HG03108 (cell line): ENCODE measurements at regions not wholly inside any gene's neighbourhood (a gene's known extent, or its start where the extent isn't known, plus 50 kb on each side); places are given as distances from the start of the nearest gene placed in this dataset.
A peak's percentile ranks its signal among the peaks of the same experiment; 100 is the strongest.
"Not testable (repeated sequence)": the region's sequence is repeated elsewhere in the genome, so short reads cannot be mapped to it uniquely, and the experiment has no call there.

Experiments
- ATAC-seq: cut with Tn5 transposase; IDR thresholded peaks from one replicate; pipeline ENCODE4 v1.9.1; 2021; ENCODE audit warnings: moderate library complexity; ENCODE audit not compliant: unreplicated experiment

DNA sequence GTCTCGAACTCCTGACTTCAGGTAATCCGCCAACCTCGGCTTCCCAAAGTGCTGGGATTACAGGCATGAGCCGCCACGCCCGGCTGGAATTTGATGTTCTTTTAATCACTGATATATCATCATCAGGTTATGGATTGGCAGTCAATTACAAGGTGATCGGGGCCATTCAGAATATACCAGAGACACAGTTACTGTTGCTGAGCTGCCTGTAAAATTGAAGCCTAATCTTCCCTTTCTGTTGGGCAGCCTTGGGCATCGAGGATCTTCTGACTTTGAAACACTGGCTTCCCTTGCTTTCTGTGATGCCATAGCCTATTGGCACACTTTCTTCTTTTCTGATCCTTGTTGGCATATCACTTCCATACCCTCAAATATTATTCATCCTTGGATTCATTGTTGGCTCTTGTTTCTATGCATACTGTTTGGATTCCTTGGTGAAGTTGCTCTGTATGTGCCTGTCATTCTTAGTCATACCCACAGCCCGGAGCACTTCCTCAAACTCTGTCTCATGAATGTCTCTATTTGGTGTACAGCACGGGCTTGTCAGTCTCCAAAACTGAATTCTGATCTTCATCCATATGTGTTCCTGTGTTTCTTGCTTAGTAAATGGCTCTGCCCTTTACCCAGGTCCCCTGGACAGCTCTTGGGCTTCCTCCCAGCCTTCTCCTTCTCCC lies 85.6 kb upstream of the CRYM start:
- not testable (repeated sequence) for ATAC-seq

DNA sequence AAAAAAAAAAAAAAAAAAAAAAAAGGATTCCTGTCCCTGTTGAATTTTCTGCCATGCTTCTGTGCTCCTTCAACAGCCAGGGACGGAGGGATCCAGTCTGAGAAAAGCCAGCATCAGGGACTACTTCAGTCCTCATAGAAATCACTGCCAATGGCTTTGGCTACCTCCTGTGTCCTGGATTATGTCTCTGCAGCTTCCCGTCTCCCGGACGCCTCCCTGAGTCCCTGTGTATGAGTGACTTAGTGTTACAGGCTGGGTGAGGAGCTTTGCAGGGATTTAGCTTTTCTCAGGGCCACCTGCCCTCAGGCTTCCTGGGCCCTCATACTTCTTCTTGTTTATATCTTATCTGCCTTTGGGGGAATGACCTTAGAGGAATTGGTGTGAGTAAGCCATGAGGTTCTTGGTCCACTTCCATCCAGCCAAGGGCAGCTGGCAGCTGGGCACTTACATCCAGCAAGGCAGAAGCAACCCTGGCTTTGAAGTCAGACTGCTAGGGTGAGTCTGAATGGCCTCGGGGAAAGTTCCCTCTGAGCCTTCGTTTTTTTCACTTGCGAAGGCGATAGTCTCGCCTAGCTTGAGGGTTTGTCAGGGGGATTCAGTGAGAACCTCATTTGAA lies 83.6 kb upstream of the CRYM start:
- not testable (repeated sequence) for ATAC-seq

DNA sequence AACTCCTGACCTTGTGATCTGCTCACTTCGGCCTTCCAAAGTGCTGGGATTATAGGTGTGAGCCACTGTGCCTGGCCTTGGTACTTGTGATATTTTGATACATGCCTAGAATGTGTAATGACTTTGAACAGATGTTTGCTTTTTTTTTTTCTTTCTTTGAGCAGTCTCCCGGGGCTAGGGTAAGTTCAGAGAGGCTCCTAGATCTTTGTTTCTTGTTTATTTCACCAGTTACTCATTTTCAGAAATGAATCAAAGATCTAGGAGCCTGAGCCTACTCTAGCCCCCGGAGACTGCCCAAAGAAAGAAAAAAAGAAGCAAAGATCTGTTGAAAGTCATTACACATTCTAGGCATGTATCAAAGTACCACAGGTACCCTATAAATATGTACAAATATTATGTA lies 83.0 kb upstream of the CRYM start:
- ATAC-seq: not testable (repeated sequence)

DNA sequence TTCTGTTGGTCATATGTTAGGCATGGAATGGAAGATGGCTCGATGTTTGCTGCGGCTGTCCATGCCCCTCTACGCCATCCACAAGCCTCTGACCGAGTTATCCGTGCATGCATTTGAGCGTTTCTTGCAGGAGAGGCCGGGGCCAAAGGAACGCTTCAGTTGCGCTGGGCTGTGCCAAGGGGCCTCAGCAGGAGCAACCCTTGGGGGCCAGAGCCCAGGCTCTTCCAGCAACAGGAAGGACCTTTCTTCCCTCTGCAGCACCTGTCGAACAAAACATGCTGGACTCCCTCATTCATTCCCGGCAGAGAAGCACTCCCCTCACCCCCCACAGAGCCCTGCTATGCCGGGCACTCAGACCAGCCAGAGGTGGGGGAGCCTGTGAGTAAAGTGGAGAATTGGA lies 81.4 kb upstream of the CRYM start:
- ATAC-seq: not testable (repeated sequence)

DNA sequence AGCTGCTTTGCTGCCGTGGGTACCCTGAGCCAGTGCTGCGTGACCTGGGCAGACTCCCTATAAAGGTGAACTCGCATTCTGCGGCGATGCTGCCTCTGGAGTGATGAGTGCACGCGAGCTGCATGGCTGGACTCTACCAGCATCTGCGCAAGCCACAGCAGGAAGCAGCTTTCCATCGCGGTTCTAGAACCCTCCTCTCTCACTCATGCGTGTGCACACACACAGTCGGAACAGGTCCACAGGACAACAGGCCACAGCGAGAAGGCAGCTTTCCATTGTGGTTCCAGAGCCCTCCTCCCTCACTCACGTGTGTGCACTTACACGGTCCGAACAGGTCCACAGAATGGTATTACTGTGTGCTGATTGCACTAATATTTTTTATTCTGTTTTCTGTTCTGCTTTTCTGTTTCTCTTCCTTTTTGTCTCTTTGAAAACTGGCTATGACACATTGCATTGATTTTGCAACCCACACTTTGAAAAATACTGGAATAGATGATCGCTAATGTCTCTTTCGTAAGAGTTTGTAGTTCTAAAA lies 80.2 kb upstream of the CRYM start:
- ATAC-seq: peak; percentile 32

DNA sequence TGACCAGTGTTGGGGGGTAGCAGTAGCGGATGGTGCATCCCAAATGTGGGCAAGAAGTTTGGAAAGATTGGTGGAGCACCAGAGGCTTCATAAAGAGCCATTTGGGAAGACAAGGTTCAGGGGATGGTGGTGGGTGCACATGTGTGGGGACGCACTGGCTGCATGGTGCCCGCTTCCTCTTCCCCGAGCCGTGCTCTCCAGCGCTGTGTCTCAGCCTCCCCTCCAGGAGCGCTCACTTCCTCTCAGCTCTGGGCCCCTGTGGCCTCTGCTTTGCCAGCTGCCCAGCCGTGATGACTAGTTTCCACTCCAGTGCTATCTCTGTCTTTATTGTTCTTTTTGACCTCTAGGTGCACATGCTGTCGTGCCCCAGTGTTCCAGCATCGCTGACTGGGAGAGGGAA lies 78.2 kb upstream of the CRYM start:
- ATAC-seq: not testable (repeated sequence)

DNA sequence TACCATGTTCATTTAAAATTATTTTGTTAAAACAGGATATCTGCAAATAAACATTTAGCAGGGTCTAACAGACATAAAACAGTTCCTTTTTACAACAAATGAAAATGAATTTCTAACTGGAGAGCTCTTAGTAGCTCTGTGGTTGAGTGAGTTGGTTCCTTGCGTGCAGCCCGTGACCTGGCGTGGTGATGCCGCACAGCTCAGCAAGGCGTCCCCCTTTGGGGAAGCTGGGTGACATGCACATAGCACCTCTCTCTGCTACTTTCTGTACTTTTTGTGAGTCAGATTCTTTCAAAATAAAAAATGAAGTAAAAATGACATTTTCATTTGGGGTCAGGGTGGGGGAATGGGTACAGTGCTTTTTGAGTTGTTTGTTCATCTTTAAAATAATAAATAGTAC lies 73.3 kb upstream of the CRYM start:
- ATAC-seq: not testable (repeated sequence)

DNA sequence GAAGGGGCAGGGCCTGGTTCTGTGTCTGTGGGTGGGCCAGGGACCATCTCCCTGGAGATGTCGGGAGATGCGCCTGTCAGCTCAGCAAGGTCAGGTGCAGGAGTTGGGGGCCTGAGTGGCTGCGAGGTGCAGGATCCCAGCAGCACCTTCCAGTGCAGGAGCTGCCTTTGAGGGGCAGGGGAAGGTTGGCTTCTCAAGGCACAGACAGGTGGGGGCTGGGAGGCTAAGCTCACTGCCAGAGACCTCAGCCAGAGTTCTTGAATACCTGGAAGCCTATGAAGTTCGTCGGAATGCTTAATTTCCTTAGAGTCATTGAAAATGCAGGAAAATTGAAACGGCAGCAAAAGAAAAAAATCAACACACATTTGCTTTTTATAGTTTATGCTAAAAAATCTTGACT lies 72.8 kb upstream of the CRYM start:
- not testable (repeated sequence) for ATAC-seq

DNA sequence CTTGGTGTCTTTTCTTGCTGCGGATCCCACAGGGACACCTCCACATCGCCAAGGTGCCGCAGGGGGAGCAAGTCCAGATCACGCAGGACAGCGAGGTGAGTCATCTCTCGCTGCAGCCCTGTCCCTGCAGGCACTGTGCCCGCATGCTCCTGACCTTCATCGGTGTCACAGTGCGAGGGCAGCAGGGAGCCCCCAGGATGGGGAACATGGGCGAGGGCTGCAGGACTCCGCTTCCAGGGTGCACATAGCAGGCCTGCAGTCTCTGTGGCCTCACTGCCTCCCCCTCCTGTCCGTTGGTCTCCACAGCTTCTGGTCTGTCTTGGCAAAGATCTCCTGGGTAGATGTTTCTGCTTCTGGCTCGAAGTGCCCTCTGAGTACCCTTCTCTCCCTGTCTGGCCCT lies 71.2 kb upstream of the CRYM start:
- not testable (repeated sequence) for ATAC-seq

DNA sequence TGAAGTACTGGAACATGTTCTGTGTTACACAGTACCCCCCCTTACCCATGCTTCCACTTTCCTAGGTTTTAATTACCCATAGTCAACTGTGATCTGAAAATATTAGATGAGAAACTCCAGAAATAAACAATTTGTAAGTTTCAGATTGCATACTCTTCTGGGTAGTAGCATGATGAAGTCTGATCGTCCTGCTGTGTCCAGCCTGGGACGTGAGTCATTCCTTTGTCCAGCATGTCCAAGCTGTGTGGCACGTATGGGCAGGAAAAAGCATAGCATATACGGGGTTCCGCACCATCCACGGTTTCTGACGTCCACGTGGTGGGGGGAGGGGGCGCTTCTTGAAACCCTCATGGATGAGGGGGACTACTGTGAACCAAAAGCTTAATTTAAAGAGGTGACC lies 70.7 kb upstream of the CRYM start:
- ATAC-seq: not testable (repeated sequence)

DNA sequence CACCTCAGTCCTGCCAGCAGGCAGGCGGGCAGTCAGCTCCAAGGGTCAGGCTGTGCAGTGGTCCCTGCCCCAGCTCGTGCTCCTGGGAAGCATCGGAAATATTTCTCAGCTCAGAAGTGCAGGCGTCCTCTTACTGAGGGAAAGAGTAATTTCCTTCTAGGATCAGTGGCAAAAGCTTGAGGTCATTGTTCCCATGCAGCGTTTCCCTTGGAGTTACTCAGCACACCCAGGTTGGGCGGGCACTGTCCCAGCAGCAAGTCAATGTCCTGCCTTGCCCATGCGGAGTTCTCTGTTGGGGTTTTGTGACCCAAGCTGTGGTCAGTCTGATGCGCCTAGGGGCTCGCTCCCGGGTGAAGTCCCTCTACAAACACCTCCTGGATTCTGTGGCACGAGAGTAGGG lies 69.4 kb upstream of the CRYM start:
- not testable (repeated sequence) for ATAC-seq

DNA sequence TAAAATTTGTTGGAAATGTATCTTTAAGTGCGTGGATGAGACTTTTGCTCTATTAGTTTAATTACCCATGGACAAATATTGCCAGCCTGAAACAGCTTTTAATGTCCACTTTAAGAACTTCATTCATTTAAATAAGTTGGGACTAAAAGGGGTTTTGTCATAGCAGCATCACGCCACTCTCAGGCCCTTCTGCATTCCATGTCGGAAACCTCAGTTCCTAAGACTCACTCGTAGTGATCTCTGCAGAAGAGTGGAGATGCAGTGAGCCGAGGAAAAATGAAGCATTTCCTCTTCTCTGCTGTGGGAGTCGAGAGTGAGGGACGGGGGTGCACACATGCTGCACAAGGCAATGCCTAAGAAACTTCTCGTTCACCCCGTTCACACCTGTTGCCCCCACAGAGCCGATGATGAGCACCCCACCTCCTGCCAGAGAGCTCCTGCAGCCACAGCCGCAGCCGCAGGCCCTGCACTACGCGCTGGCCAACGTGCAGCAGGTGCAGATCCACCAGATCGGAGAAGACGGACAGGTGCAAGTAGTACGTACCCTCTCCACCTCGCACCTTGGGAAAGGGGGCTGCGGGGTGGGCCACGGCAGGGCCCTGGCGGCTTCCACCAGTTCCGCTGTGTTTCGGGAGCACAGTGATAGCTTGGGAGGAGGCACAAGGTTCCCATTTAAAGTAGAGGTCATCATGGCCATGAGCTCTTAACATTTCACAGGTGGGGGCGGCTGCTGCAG lies 68.8 kb upstream of the CRYM start:
- not testable (repeated sequence) for ATAC-seq

DNA sequence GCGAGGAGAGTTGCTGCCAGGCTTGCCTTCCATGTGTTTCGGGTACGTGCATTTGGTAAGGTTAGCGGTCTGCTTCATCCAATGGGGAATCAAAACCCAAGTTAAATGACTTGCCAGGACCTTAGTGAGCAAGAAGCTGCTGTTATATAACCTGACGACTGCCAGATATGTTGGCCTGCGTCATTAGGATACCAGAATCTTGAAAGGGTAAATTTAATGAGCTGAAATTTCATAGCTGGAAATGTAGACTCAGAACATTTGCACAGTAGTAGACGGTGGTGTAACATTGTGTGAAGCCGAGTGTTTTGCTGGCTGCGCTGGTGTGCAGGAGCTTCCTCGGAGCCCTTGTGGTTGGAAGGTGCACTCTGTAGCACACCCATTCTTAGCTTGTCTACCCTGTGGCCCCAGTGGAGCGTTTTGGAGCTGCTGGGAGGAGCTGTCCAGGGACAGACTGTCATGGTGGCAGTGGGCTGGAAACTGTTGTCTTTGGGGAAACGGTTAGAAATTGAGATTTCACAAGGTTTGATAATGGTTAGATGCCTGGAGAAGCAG lies 66.3 kb upstream of the CRYM start:
- not testable (repeated sequence) for ATAC-seq

DNA sequence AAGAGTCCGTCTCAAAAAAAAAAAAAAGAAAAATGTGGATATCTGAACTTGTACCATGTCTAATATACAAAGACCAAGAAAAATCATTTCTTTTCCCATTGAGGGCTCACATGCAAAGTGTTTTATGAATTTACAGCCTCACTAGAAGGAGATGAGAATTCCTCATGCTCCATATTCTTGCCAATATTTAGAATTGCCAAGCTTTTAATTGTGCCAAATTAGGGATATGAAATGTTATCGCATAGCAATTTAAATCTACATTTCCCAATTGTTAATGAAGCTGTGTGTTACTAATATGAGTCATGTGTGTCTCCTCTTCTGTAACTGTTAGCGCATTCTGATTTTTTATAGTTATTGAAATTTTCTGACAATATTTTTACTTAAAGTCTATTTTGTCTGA lies 63.0 kb upstream of the CRYM start:
- ATAC-seq: no peak

DNA sequence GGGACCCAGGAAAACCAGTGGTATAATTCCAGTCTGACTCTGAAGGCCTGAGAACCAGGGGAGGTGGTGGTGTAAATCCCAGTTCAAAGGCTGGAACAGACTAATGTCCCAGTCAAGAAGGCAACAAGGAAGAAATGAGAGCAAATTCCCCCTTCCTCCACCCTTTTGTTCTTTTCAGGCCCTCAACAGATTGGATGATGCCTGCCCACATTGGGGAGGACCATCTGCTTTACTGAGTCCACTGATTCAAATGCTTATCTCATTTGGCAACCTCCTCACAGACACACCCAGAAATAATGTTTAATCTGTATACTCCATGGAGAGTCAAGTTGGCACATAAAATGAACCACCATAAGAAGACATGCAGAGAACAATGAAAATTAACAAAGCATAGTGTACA lies 61.9 kb upstream of the CRYM start:
- ATAC-seq: no peak

DNA sequence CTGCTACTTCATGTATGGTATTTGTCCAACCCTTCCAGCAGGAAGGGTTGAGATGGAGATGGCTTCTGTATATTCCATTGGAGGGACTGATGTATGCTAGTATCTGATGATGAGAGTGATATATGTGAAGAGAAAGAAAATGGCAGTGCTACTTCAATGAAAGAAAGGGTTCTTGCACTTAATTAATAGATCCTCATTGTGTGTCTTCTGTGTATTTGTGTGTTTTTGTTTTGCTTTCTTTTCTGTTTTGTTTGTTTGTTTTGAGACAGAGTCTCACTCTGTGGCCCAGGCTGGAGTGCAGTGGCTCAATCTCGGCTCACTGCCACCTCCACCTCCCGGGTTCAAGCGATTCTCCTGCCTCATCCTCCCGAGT lies 61.2 kb upstream of the CRYM start:
- ATAC-seq: no peak

DNA sequence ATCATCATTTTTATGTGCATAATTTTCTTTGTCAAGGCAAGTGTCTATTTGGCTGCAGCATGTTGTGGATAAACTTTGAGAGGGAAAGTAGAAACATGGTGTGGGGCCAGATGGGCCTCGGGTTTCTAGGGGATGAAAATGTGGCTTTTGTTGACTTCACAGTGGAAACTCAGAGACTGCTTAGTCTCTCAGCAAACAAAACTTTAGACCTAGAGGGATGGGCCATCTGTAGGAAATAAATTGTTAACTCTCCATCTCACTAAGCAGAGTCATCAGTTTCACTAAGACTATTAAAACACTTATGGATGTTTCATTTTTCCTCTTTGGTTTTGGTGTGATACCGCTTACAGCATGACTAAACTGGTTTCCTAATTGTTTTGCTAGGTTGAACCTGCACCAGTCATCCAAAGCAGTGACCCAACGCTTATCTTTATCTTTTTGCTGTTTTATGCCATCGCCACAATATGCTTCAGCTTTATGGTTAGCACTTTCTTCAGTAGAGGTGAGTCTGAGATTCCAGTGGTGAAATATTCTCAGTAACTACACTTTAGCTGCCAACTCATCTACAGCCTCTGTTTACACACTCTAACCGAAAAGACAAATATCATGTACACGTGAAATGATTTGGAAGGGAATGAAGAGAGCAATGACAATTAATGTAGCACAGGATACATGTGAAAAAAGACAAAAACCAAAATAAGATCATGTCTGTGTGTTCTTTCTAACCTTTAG lies 60.6 kb upstream of the CRYM start:
- no peak for ATAC-seq

DNA sequence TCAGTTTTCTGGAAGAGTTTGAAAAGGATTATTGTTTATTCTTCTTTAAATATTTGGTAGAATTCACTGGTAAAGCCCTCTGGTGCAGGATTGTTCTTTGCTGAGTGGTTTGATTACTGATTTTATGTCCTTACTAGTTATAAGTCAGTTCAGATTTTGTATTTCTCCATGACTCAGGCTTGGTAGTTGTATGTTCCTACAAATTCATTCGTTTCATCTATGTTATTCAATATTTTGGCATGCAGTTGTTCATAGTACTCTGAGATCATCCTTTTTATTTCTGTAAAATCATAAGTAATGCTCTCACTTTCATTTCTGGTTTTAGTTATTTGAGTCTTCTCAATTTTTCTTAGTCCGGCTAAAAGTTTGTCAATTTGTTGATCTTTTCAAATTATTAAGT lies 58.1 kb upstream of the CRYM start:
- ATAC-seq: no peak

DNA sequence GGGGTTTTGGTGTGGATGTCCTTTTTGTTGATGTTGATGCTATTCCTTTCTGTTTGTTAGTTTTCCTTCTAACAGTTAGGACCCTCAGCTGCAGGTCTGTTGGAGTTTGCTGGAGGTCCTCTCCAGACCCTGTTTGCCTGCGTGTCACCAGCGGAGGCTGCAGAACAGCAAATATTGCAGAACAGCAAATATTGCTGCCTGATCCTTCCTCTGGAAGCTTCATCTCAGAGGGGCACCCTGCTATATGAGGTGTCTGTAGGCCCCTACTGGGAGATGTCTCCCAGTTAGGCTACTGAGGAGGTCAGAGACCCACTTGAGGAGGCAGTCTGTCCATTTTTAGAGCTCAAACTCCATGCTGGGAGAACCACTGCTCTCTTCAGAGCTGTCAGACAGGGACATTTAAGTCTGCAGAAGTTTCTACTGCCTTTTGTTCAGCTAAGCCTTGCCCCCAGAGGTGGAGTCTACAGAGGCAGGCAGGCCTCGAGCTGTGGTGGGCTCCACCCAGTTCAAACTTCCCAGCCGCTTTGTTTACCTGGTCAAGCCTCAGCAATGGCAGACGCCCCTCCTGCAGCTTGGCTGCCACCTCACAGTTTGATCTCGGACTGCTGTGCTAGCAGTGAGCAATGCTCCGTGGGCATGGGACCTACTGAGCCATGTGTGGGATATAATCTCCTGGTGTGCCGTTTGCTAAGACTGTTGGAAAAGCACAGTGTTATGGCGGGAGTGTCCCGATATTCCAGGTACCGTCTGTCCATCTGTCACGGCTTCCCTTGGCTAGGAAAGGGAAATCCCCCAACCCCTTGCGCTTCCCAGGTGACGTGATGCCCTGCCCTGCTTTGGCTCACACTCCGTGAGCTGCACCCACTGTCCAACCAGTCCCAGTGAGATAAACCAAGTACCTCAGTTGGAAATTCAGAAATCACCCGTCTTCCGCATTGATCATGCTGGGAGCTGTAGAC lies 56.4 kb upstream of the CRYM start:
- not testable (repeated sequence) for ATAC-seq

DNA sequence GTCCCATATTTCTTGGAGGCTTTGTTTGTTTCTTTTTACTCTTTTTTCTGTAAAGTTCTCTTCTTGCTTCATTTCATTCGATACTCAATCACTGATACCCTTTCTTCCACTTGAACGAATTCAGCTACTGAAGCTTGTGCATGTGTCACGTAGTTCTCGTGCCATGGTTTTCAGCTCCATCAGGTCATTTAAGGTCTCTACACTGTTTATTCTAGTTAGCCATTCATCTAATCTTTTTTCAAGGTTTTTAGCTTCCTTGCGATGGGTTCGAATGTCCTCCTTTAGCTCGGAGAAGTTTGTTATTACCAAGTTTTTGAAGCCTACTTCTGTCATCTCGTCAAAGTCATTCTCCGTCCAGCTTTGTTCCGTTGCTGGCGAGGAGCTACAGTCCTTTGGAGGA lies 55.6 kb upstream of the CRYM start:
- not testable (repeated sequence) for ATAC-seq
